ENCODE measurements at regions not wholly inside any gene's neighbourhood (a gene's known extent, or its start where the extent isn't known, plus 50 kb on each side); places are given as distances from the start of the nearest gene placed in this dataset.

GRCh38 chr9:7298123-7298522, 501.5 kb downstream of the DMAC1 start:
- no peak for TF ChIP-seq CTCF (CRISPR knock-in tag; IDR thresholded peaks at IDR 0.05)
- TF ChIP-seq TEAD2 (CRISPR knock-in tag; IDR thresholded peaks at IDR 0.05): no peak
- TF ChIP-seq SRF (IDR thresholded peaks at IDR 0.05; ENCODE audit: low read depth, low read length): no peak
- no peak for TF ChIP-seq ZNF24 (IDR thresholded peaks at IDR 0.05)
- TF ChIP-seq EZH2 (conservative IDR thresholded peaks at IDR 0.05; ENCODE audit: low read depth, low read length): no peak
- no peak for TF ChIP-seq TCF12 (IDR thresholded peaks at IDR 0.05)
- no peak for TF ChIP-seq TCF12 (CRISPR knock-in tag; IDR thresholded peaks at IDR 0.05)
- TF ChIP-seq MAX (IDR thresholded peaks at IDR 0.05): no peak
- no peak for TF ChIP-seq HDAC6 (IDR thresholded peaks at IDR 0.05; ENCODE audit: low read depth, low read length)
- TF ChIP-seq YY1 (IDR thresholded peaks at IDR 0.05; ENCODE audit: insufficient read depth, insufficient replicate concordance, low read depth, low read length): no peak
- TF ChIP-seq FOSL1 (CRISPR knock-in tag; IDR thresholded peaks at IDR 0.05; ENCODE audit: borderline replicate concordance): no peak
- no peak for TF ChIP-seq ZFP1 (CRISPR knock-in tag; IDR thresholded peaks at IDR 0.05)

All from HepG2 (cell line).